T-helper 9 cell (primary cell): ENCODE measurements at regions not wholly inside any gene's neighbourhood (a gene's known extent, or its start where the extent isn't known, plus 50 kb on each side); places are given as distances from the start of the nearest gene placed in this dataset.

Experiments used
- DNase-seq: peaks from one replicate; pipeline ENCODE4 v3.0.0-alpha.2; 2020

- DNase-seq: no peak
These were observed 503.4 kb downstream of the PLXNA4 start for GRCh38 chr7:132072873-132073272.

- no peak for DNase-seq
These were observed 504.1 kb downstream of the PLXNA4 start for GRCh38 chr7:132072165-132072564.

- no peak for DNase-seq
These were observed 507.0 kb downstream of the PLXNA4 start for GRCh38 chr7:132069306-132069705.

GRCh38 chr7:132066761-132067171 lies 509.5 kb downstream of the PLXNA4 start:
- no peak for DNase-seq

- no peak for DNase-seq
These were observed 509.7 kb upstream of the PODXL start for GRCh38 chr7:132065989-132066603.

- no peak for DNase-seq
These were observed 509.0 kb upstream of the PODXL start for GRCh38 chr7:132065193-132065988.

- DNase-seq: no peak
These were observed 507.4 kb upstream of the PODXL start for GRCh38 chr7:132063800-132064199.

GRCh38 chr7:132061937-132062336 lies 505.5 kb upstream of the PODXL start:
- no peak for DNase-seq

- DNase-seq: no peak
These were observed 502.7 kb upstream of the PODXL start for GRCh38 chr7:132059141-132059540.

GRCh38 chr7:132055336-132056120 lies 499.1 kb upstream of the PODXL start:
- no peak for DNase-seq

- DNase-seq: no peak
These were observed 497.4 kb upstream of the PODXL start for GRCh38 chr7:132053871-132054270.

GRCh38 chr7:132051311-132051710 lies 494.9 kb upstream of the PODXL start:
- no peak for DNase-seq

GRCh38 chr7:132049462-132050304 lies 493.3 kb upstream of the PODXL start:
- no peak for DNase-seq

- no peak for DNase-seq
These were observed 489.1 kb upstream of the PODXL start for GRCh38 chr7:132045481-132045980.

- no peak for DNase-seq
These were observed 488.6 kb upstream of the PODXL start for GRCh38 chr7:132045002-132045401.

- no peak for DNase-seq
These were observed 487.8 kb upstream of the PODXL start for GRCh38 chr7:132044247-132044646.

GRCh38 chr7:132041108-132041507 lies 484.7 kb upstream of the PODXL start:
- no peak for DNase-seq

GRCh38 chr7:132035517-132036362 lies 479.3 kb upstream of the PODXL start:
- no peak for DNase-seq

- no peak for DNase-seq
These were observed 478.5 kb upstream of the PODXL start for GRCh38 chr7:132034748-132035416.

- no peak for DNase-seq
These were observed 474.5 kb upstream of the PODXL start for GRCh38 chr7:132030883-132031282.

GRCh38 chr7:132030086-132030568 lies 473.7 kb upstream of the PODXL start:
- DNase-seq: no peak
